ENCODE measurements at regions not wholly inside any gene's neighbourhood (a gene's known extent, or its start where the extent isn't known, plus 50 kb on each side); places are given as distances from the start of the nearest gene placed in this dataset.

GRCh38 chr2:14140009-14140550 is 492.4 kb upstream of the LRATD1 start:
- H3K27me3 ChIP-seq (ENCODE audit: control insufficient read depth in 2 of 2, insufficient read depth in 2 of 2, low read length in 2 of 2) = no peaks in the 10 kb centered on the region
- H3K4me3 ChIP-seq (replicated peaks in 1 of 3; ENCODE audit: insufficient read depth in 1 of 3, low read depth in 1 of 3, low read length in 3 of 3) = no peak overlapping the region
- no peak overlapping the region for H3K27ac ChIP-seq (ENCODE audit: insufficient read depth, low read depth, low read length)
- DNase-seq (ENCODE audit: low read depth, low spot score) (no peak), FAIRE-seq (no peak)
- H3K9ac ChIP-seq (replicated peaks; ENCODE audit: extremely low read depth, insufficient read depth, low read length) = no peak overlapping the region
- H3K9me3 ChIP-seq (replicated peaks; ENCODE audit: control insufficient read depth, insufficient read depth, low read length) = peaks cover 3% of the 10 kb centered on the region
- POLR2A ChIA-PET = no interaction called here
- BruUV-seq (replicated peaks) = no TSS peak
- H3K9me1 ChIP-seq (replicated peaks; ENCODE audit: control insufficient read depth, extremely low read depth, insufficient read depth, low read length) = no peaks in the 10 kb centered on the region
- no peak overlapping the region for H2AFZ ChIP-seq (ENCODE audit: low read depth, low read length)
- no peaks in the 10 kb centered on the region for H3K79me2 ChIP-seq (ENCODE audit: control insufficient read depth, insufficient read depth, low read length)
- CTCF ChIA-PET = no interaction called here
- no peaks in the 10 kb centered on the region for H3K36me3 ChIP-seq (ENCODE audit: control insufficient read depth in 2 of 2, extremely low read depth in 1 of 2, insufficient read depth in 2 of 2, low read length in 2 of 2)
- H3K4me1 ChIP-seq (ENCODE audit: control insufficient read depth, extremely low read depth, insufficient read depth, low read length) = no peaks in the 10 kb centered on the region
- intact Hi-C loops (cut with micrococcal nuclease) = no loop called here
- TF ChIP-seq MYC (IDR thresholded peaks at IDR 0.05; ENCODE audit: low read depth, low read length) (no peak), GATA2 (IDR thresholded peaks at IDR 0.05; ENCODE audit: insufficient read depth, insufficient read length, low read depth, low read length) (no peak), POLR2A (IDR thresholded peaks at IDR 0.05; ENCODE audit: low read depth, low read length) (no peak), MAX (IDR thresholded peaks at IDR 0.05; ENCODE audit: insufficient read depth, insufficient read length) (no peak), JUN (IDR thresholded peaks at IDR 0.05; ENCODE audit: borderline replicate concordance, insufficient read depth, insufficient read length, low read depth) (no peak), CTCF (IDR thresholded peaks at IDR 0.05; ENCODE audit: extremely low read depth in 1 of 2, insufficient read depth in 1 of 2, low read depth in 1 of 2, low read length in 2 of 2) (no peak), POLR2AphosphoS5 (IDR thresholded peaks at IDR 0.05; ENCODE audit: insufficient read depth, low read depth, low read length) (no peak), EZH2 (IDR thresholded peaks at IDR 0.05; ENCODE audit: borderline replicate concordance, low read depth, low read length, severe bottlenecking) (no peak), FOS (IDR thresholded peaks at IDR 0.05; ENCODE audit: borderline replicate concordance, insufficient read depth, low read length) (no peak)
- no peak overlapping the region for H3K4me2 ChIP-seq (ENCODE audit: insufficient read depth, low read length)
- dilution Hi-C loops (cut with MboI; ENCODE audit: extremely low pct_ligation_motif_present, low sequenced_read_pairs) = no loop called here
- H4K20me1 ChIP-seq (replicated peaks; ENCODE audit: control insufficient read depth, extremely low read depth, insufficient read depth, low read length) = no peaks in the 10 kb centered on the region

Data from endothelial cell of umbilical vein (primary cell).